Umbilical cord (tissue), 1 donor: ENCODE measurements at regions not wholly inside any gene's neighbourhood (a gene's known extent, or its start where the extent isn't known, plus 50 kb on each side); places are given as distances from the start of the nearest gene placed in this dataset.

ENCODE experiments used
- DNase-seq: peaks from one replicate; pipeline ENCODE4 v3.0.0-alpha.2; 2015; ENCODE audit warnings: low spot score

DNA sequence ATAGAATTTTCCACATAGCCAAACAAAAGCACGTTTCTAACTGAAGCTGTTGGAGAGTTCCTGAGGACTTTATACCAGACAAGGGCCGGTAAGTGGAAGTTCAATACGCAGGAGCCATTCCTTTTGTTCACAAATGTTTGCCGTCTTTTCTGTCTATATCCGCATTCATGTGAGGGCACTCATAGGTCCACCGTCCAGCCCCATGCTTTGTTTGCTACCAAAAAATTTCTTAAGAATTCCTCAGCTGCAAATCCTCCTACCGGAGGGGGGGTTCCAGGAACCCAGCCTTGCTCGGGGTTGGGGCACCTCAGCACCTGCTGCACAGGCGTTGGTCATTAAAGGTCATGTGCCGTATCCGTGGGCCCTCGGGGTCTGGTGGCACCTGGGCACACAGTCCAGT lies 276.8 kb downstream of the SEC14L1 start:
- DNase-seq: no peak

- DNase-seq: no peak
These were observed 277.8 kb downstream of the SEC14L1 start for GRCh38 chr17:77418609-77419008.

GRCh38 chr17:77419095-77419494 lies 278.3 kb downstream of the SEC14L1 start:
- DNase-seq: no peak

GRCh38 chr17:77419547-77420094 lies 278.9 kb downstream of the SEC14L1 start:
- no peak for DNase-seq

GRCh38 chr17:77420095-77420803 lies 279.5 kb downstream of the SEC14L1 start:
- no peak for DNase-seq

DNA sequence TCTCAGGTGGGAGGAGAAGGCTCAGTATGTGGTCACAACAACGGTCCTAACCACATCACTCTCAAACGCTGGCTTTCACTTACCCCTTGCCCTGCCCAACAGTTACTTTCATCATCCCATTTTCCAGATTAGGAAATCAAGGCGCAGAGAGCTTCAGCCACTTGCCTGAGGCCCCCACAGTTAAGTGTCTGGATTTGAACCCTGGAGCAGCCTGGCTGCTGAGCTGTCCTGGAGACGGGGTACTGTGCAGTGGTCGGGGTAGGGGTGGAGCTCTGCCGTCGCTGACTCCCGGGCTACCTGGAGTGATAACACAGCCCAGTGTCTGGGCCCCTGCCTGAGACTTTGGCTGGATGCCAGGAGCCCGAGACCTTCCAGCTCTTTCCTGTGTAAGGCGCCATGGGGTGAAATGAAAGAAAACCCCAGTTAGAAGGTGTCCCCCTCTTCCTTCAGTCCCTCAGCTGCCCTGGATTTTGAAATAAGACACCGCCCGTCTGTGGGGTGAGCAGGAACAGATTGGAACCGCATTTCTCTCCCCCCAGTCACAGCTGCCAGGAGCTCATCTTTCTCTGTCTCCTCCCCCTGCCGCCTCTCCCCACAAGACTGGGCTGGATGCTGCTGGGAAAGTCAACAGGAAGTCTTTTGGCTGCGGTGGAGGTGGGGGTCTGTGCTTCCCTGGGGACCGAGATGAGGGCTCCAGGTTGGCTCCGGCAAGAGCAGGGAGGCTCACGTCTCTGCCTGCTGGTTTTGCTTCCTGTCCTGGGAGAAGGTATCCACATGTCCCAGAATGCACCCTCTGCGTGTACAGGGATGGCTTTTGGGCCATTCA lies 280.2 kb downstream of the SEC14L1 start:
- DNase-seq: peak; percentile 86

DNA sequence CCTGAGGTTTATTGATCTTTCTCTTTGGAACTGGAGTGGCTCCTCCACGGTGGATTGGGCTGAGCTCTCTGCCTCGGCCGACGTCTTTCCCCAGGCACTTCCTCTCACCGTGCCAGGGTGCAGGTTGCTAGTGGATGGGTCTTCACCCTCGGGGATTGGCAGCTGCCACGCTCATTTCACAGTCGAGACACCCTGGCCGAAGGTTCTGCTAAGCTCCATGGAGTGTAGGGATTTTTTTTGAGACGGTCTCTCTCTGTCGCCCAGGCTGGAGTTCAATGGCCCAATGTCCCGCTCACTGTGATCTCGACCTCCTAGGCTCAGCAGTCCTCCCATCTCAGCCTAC lies 280.8 kb downstream of the SEC14L1 start:
- DNase-seq: no peak

DNA sequence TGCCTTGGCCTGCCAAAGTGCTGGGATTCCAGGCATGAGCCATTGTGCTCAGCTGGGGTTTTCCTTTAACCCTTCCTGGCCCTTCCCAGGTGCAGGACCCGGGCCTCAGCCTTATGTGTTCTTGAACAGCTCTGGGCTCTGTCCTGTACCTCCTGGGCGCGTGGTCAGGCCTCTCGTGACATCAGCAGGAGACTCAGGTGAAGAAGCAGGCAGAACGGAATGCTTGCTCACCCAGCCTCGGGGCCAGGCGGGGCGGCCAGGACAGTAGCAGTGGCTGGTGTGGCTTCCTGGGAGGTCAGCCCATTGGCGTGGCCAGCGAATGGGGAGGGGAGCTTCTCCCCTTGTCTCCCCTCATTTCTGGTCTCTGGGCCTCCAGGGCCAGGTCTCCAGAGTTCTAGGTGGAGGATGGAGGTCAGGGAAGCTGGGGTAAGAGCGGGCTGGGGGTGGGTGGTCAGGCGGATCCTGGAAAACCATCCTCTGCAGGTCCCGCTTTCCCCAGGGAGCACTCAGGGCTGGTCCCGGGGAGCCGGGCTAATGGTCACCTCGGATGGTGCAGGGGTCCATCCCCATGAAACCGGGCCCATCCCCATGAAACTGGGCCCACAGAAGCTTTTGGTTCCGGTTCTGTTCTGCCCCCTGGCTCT lies 281.5 kb downstream of the SEC14L1 start:
- DNase-seq: no peak

DNA sequence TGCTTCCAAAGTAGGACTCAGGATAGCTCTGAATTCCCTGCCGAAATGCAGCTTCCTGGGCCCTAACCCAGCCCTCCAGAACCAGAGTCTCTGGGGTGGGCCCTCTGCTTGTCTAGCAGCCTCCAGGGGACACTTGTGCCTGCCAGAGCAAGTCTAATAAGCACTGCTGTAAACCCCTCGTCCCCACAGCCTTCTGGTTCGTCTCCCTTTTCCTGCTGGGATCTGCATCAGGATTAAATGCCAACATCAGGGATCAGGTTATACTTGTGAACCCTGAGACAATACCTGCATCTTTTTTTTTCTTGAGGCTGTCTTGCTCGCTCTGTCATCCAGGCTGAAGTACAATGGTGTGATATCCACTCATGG lies 282.0 kb downstream of the SEC14L1 start:
- no peak for DNase-seq

- DNase-seq: peak; percentile 84
These were observed 283.1 kb downstream of the SEC14L1 start for GRCh38 chr17:77423589-77424451.

- DNase-seq: peak; percentile 95
These were observed 284.0 kb downstream of the SEC14L1 start for GRCh38 chr17:77424585-77425344.

DNA sequence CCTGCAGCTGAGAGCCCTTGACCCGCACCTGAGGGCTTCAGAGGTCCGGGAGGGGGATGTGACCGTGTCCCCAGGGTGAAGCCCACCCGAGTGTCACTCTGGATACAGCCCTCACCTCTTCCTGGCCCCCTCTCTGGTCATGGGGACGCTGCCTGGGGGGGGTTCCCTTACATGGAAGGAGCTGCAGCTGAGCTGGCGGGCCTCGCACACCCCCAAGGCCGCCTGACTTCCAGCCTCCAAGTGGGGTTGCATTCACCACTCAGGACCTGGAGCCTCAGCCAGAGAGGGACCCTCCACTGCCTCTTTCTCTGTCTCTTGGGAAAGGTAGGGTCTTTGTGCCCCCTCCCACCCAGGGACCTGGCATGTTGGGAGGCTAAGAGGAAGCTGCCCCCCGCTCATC lies 284.6 kb downstream of the SEC14L1 start:
- no peak for DNase-seq

GRCh38 chr17:77425791-77426641 lies 285.2 kb downstream of the SEC14L1 start:
- DNase-seq: peak; percentile 73

GRCh38 chr17:77426676-77427386 lies 286.1 kb downstream of the SEC14L1 start:
- DNase-seq: no peak

DNA sequence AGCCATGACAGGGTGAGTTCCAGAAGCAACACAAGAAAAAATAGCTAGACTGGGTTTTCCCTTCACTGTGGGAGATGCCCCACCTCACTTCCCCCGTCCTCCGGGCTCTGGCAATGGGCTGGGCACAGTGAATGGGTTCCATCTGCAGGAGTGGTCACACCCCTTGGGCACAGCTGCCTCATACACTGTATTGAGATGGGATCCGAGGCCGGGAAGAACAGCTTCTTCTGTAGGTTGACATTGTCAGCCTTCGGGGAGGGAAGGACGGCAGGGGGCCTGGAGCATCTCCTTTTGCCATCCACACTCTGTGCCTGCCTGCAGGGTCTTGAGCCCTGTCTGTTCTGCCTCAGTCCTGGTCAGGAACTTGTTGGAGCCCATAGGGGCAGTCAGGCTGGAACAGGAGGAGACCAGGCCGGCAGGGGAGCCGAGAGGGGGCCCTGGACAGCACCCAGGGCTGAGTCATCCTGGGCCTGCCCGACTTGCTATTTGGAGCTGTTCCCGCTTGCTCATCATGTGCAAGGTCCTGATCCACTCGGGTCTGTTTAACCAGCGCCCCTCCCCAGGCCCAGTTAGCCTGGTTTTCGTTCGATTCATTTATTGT lies 286.7 kb downstream of the SEC14L1 start:
- peak; percentile 89 for DNase-seq

DNA sequence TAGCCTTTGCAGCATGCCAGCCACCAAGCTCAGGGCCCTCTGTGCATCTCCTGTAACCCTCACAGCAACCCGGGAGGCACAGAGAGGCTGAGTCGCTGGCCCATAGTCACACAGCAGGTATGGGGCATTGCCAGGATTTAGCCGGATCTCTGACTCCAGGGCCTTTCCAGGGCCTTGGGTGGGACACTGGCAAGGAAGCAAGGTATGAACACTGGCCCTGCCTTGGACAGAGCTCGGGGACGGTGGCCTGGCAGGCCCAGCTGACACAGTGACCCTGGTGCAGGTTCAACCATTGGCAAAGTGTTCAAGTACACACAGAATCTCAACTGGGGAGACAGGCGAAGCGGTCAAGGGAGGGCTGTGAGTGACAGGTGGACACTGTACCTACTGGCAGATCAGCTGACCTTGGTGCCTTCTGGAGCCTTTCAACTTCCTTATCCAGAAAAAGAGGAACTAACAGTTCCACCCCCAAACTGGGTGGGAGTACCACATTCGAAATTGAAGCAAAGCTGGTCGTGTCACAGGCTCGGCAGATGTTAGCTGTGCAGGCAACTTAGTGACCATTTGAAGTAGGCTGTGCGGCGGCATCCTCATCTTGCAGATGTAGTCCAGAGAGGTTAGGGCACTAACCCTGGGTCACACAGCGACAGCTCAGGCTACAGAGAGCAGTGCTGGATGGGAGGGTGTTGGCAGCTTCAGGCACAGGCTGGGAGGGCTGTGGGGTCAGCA lies 287.4 kb downstream of the SEC14L1 start:
- DNase-seq: no peak

GRCh38 chr17:77428749-77429368 lies 288.1 kb downstream of the SEC14L1 start:
- DNase-seq: no peak
